ENCODE measurements at regions not wholly inside any gene's neighbourhood (a gene's known extent, or its start where the extent isn't known, plus 50 kb on each side); places are given as distances from the start of the nearest gene placed in this dataset.

GRCh38 chr12:130104571-130105106, 57.6 kb upstream of the FZD10 start:
- H3K4me3 ChIP-seq (ENCODE audit: low read depth, low read length): no peak overlapping the region
- ChIA-PET POLR2A (no interaction called here), CTCF (no interaction called here)
- H3K27ac ChIP-seq (ENCODE audit: low read depth, low read length): no peak overlapping the region
- no peak for DNase-seq (ENCODE audit: low read depth, low spot score)
- H3K27me3 ChIP-seq (ENCODE audit: control insufficient read depth, insufficient read depth, low read length): no peaks in the 10 kb centered on the region
- peaks cover 54% of the 10 kb centered on the region for H3K9me3 ChIP-seq (ENCODE audit: control insufficient read depth, insufficient read depth, low read length)
- TF ChIP-seq CTCF (IDR thresholded peaks at IDR 0.05; ENCODE audit: low read depth, low read length): no peak

GRCh38 chr12:130109062-130109945, 53.0 kb upstream of the FZD10 start:
- ChIA-PET POLR2A (no interaction called here), CTCF (no interaction called here)
- no peak for TF ChIP-seq CTCF (IDR thresholded peaks at IDR 0.05; ENCODE audit: low read depth, low read length)
- Histone ChIP-seq H3K9me3 (ENCODE audit: control insufficient read depth, insufficient read depth, low read length) (peaks cover 61% of the 10 kb centered on the region), H3K27me3 (ENCODE audit: control insufficient read depth, insufficient read depth, low read length) (no peaks in the 10 kb centered on the region), H3K4me3 (ENCODE audit: low read depth, low read length) (no peak overlapping the region), H3K27ac (ENCODE audit: low read depth, low read length) (no peak overlapping the region)
- no peak for DNase-seq (ENCODE audit: low read depth, low spot score)

GRCh38 chr12:130110914-130111313, 51.4 kb upstream of the FZD10 start:
- POLR2A ChIA-PET: no interaction called here

GRCh38 chr12:130111965-130112496, 50.2 kb upstream of the FZD10 start:
- H3K27me3 ChIP-seq (ENCODE audit: control insufficient read depth, insufficient read depth, low read length): no peaks in the 10 kb centered on the region
- peaks cover 68% of the 10 kb centered on the region for H3K9me3 ChIP-seq (ENCODE audit: control insufficient read depth, insufficient read depth, low read length)
- no peak overlapping the region for H3K27ac ChIP-seq (ENCODE audit: low read depth, low read length)
- no peak for DNase-seq (ENCODE audit: low read depth, low spot score)
- TF ChIP-seq CTCF (IDR thresholded peaks at IDR 0.05; ENCODE audit: low read depth, low read length): no peak
- CTCF ChIA-PET: no interaction called here
- POLR2A ChIA-PET: no interaction called here
- H3K4me3 ChIP-seq (ENCODE audit: low read depth, low read length): no peak overlapping the region

More at GRCh38 chr12:130110914-130111313, 51.4 kb upstream of the FZD10 start:
- Histone ChIP-seq H3K9me3 (ENCODE audit: control insufficient read depth, insufficient read depth, low read length) (peaks cover 66% of the 10 kb centered on the region), H3K27ac (ENCODE audit: low read depth, low read length) (no peak overlapping the region), H3K4me3 (ENCODE audit: low read depth, low read length) (no peak overlapping the region), H3K27me3 (ENCODE audit: control insufficient read depth, insufficient read depth, low read length) (no peaks in the 10 kb centered on the region)
- CTCF ChIA-PET: no interaction called here
- no peak for DNase-seq (ENCODE audit: low read depth, low spot score)
- TF ChIP-seq CTCF (IDR thresholded peaks at IDR 0.05; ENCODE audit: low read depth, low read length): no peak

Measured in AG04450 (cell line).